HG03558 (cell line): ENCODE measurements at regions not wholly inside any gene's neighbourhood (a gene's known extent, or its start where the extent isn't known, plus 50 kb on each side); places are given as distances from the start of the nearest gene placed in this dataset.

Experiments used
- ATAC-seq: cut with Tn5 transposase; IDR thresholded peaks from one replicate; pipeline ENCODE4 v1.9.1; 2021; ENCODE audit warnings: moderate number of reproducible peaks; ENCODE audit not compliant: unreplicated experiment; ENCODE audit errors: extremely low read depth

GRCh38 chr10:111999205-111999914 lies 184.2 kb downstream of the GPAM start:
- ATAC-seq: no peak

DNA sequence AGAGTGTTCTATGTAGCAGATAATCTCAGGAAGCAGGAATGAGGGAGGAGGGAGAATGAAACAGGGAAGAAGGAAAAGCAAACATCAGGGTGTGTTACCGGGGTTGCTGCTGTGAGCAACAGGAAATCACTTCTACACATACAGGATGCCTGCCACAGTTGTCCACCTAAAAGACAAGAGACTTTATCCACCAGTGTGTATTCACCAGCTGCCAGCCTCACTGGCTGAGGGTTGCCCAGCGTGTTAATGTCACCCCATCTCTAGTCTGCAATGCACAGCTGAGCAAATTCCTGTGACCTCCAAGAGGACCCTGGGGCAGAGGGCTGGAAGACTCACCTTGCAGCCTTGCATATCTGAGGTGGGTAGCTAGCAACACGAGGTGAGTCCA lies 183.7 kb downstream of the GPAM start:
- ATAC-seq: no peak

DNA sequence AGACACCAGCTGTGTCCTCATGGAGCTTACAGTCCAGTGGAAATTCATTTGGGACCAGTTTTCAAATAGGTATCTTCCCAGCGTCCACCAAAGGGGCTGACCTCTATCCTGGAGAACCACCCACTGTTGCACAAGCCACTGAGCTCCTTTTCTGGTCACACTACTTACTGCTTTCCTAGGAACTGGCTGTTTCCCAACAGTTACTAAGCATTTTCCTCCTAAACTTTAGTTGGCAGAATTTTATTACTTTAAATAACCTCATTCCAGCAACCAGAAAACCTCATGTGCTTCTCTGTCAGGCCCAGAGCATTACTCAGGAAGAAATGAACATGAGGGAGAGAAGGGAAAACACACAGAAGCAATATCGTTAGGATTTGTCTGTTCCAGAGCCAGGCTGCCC lies 183.1 kb downstream of the GPAM start:
- ATAC-seq: no peak

- ATAC-seq: no peak
Measured at GRCh38 chr10:112002206-112002605, 181.4 kb downstream of the GPAM start.

DNA sequence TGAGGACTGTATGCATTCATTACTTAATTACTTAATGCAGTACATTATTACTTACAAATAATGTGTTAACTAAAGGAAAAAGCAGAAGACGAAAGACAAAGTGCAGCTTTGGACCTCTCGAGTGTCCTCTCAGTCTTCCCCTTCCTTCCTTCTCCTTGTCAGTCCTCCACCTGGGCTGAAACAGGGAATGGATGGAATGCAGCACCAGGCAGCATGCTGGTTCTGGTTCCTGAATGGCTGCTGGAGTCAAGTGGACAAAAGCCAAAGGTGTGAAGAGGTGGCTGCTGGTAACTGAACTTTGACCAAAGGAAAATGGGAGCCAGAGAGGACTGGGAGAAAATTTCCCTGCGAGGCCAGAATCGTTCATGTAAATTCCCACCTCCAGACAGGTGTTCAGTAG lies 179.5 kb downstream of the GPAM start:
- no peak for ATAC-seq

- ATAC-seq: no peak
Measured at GRCh38 chr10:112005044-112005443, 178.5 kb downstream of the GPAM start.

DNA sequence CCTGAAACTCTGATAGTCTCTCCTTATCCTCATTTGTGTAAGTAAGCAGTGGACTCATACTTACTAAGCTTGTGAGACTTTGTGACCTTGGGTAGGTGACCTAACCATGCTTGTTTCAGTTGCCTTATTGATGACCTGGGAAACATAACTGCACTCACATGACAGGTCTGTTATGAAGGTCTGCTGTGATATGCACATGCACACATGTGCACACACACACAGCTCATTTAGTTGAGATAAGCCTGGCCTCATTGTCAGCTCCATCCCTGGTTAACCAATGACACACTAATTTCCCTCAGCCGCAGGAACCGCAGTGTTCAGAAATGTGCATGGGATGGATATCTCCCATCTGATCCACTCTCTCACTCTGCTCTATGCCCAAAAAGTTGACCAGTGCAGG lies 177.2 kb downstream of the GPAM start:
- ATAC-seq: no peak

DNA sequence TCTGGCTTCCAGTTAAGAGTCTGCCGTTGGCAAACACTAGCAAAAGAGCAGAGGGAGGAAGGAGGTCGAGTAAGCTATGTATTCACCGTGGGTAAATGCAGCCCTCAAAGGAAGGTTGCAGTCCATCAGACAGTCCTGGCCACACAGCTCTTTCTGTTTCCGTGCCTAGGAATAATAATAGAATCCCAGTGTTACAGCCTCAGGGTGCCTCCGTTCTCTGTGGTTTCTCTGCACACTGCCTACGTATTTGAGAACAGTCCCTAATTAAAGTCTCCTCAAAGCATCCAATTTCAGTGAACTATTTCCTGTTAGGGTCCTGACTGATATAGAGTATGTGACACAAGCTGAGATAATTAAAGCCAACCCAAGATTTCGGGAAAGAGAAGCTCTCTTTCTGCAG lies 176.7 kb downstream of the GPAM start:
- no peak for ATAC-seq

- no peak for ATAC-seq
Measured at GRCh38 chr10:112022196-112022595, 161.4 kb downstream of the GPAM start.

GRCh38 chr10:112024079-112024478 lies 159.5 kb downstream of the GPAM start:
- ATAC-seq: no peak

GRCh38 chr10:112025228-112025627 lies 158.3 kb downstream of the GPAM start:
- ATAC-seq: no peak

- ATAC-seq: no peak
Measured at GRCh38 chr10:112026438-112026837, 157.1 kb downstream of the GPAM start.

- ATAC-seq: no peak
Measured at GRCh38 chr10:112027731-112028280, 155.8 kb downstream of the GPAM start.

- ATAC-seq: no peak
Measured at GRCh38 chr10:112030431-112030830, 153.1 kb downstream of the GPAM start.

DNA sequence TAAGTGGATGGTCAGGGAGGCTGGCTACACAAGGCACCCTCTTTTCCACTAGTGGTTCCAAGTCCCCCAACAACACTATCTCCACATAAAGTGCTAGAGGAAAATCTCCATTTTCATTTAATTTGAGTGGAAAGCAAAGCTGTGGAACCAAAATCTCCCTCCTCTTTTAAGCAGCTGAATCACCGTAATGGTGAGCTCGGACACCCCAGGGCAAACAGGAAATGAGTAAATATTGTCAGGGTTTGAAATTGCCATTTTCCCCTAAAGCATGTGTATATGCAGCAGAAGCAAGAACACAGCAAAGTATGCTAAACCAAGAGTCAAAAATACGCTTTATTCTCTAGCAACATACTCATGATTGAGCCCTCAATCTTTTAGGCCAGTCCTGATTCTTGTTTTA lies 143.7 kb downstream of the GPAM start:
- ATAC-seq: no peak

DNA sequence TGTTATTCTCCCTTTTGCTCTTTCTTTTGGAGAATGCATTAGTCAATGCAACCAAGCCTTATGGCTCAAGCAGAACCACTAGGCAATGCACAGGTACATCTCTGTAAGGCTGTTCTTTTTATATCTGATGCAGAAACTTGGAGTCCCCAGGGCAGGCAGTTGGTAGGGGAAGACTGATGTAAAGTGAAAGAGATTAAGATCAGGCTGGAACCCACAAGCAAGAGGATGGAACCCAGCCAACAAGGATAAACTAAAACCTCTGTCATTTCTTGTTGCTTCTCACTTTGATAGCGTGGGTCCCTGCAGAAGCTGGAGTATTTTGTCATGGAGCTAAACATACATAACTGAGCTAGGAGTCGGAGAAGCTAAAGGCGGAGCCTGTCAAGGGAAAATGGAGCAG lies 142.9 kb downstream of the GPAM start:
- ATAC-seq: no peak

DNA sequence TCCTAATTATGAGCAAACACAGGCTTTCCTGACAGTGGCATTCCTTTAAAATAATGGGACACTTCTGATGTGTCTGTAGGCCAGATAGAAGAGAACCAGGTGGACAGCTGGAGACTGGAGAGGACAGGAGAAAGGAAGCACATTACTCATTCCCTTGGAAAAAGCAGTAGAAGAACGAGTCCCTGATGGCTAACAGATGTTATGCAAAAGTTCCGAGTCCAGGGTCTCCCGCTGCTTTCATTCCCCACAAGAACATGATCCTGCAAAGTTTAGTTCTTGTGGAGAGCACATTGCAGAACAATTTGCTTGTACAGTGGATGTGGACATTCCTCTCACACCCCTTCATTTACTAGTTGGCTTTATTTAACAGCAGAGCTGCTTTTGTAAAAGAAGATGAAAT lies 137.6 kb downstream of the GPAM start:
- no peak for ATAC-seq

GRCh38 chr10:112047674-112048073 lies 135.9 kb downstream of the GPAM start:
- ATAC-seq: no peak

DNA sequence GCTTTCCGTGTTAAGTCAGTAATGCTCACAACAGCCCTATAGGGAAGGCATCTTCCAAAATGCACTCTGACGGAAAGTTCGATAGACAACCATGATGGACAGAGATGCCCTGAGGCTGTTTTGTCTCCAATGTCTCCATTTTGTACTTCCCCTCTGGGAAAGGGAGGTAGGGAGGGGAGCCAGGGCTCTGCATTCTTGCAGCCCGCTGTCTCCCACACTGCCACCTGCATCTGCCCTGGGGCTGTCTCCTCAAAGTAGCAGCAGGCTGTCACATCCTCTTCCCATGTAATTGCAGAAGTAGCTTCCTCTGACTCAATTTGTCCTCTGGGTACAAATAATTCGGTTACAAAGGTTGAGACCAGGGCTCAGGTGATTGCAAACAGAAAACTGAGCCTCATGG lies 131.4 kb downstream of the GPAM start:
- no peak for ATAC-seq

DNA sequence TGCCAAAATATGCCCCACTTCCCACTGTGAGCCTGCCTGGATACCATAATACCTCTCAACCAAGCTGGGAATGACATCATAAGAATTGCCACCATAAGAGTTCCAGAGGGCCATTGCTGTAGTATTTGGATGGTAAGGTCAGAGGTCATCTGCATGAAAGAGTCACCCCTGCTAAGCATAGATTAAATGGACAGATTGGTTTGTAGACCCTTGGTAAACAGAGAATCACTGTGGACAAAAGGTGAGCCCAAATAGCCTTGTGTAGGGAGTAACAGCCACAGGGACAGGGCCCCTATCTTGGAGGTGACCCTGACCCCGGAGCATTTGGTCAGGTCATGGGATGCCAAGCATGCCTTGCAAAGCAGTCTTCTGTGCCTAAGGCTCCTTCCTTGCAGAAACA lies 129.7 kb downstream of the GPAM start:
- no peak for ATAC-seq

- no peak for ATAC-seq
Measured at GRCh38 chr10:112054516-112054915, 129.0 kb downstream of the GPAM start.

DNA sequence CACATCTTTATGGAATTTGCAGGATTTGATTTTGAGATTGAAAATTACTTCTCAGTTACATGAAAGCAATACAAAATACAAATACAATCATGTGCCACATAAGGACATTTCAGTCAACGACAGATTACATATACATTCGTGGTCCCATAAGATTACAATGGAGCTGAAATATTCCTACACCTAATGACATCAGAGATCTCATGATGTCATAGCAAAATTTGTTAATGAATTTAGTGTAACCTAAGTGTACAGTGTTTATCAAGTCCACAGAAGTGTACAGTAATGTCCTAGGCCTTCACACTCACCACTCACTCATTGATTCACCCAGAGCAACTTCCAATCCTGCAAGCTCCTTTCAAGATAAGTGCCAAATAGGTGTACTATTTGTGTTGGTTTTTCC lies 126.5 kb downstream of the GPAM start:
- ATAC-seq: no peak
